Right lobe of liver (tissue), 6 donors: ENCODE measurements at regions not wholly inside any gene's neighbourhood (a gene's known extent, or its start where the extent isn't known, plus 50 kb on each side); places are given as distances from the start of the nearest gene placed in this dataset.

ENCODE experiments used
- ATAC-seq, 4 donors: fragments of 200-7000 bp; cut with Tn5 transposase; one replicate each; pipeline ENCODE4 v1.9.1; 2020; ENCODE audit warnings: mild to moderate bottlenecking in 4 of 4, moderate library complexity in 4 of 4
- DNase-seq, 3 donors: peaks; one replicate each; pipeline ENCODE4 v3.0.0-alpha.2; 2020
- H3K27ac ChIP-seq, 3 donors: fragments of 200-600 bp; one replicate each; pipeline ENCODE4 v1.8.0; 2022
- H3K27me3 ChIP-seq, 2 donors: fragments of 200-600 bp; one replicate each; pipeline ENCODE4 v1.8.0; 2022
- H3K36me3 ChIP-seq, 4 donors: fragments of 200-600 bp; sonication (generic) in 1 of 4; one replicate each; pipeline versions ENCODE4 v1.5.1 to v1.8.0; 2017 to 2022; ENCODE audit warnings: control low read depth in 1 of 4
- H3K4me1 ChIP-seq, 4 donors: fragments of 200-600 bp; sonication (generic) in 1 of 4; one replicate each; pipeline versions ENCODE4 v1.5.1 to v1.8.0; 2017 to 2022; ENCODE audit warnings: control low read depth in 1 of 4
- H3K4me3 ChIP-seq, 3 donors: fragments of 200-600 bp; one replicate each; pipeline ENCODE4 v1.8.0; 2022
- H3K9me3 ChIP-seq, 4 donors: fragments of 200-600 bp; sonication (generic) in 1 of 4; one replicate each; pipeline versions ENCODE4 v1.5.1 to v1.8.0; 2017 to 2022; ENCODE audit warnings: control low read depth in 1 of 4
- CTCF ChIP-seq, 4 donors: fragments of 200-600 bp in 3 of 4; fragments of 450-650 bp in 1 of 4; IDR thresholded peaks; one replicate each; pipeline versions ENCODE4 v1.5.1 to v1.8.0; 2016 to 2022; ENCODE audit warnings: antibody characterized with exemption in 4 of 4, mild to moderate bottlenecking in 2 of 4
- POLR2A ChIP-seq: fragments of 450-650 bp; IDR thresholded peaks from one replicate; pipeline ENCODE4 v1.6.1; 2017; ENCODE audit warnings: antibody characterized with exemption, mild to moderate bottlenecking
- WGBS: methylation state at CpG from one replicate; pipeline ENCODE4 v1.1.6; 2018; ENCODE audit warnings: low coverage, low lambda C conversion rate; ENCODE audit not compliant: insufficient coverage; ENCODE audit errors: missing lambda C conversion rate; 5-methylcytosine and 5-hydroxymethylcytosine counted together
- intact Hi-C, 2 donors: fragments of 100-400 bp; cut with DNase I; formaldehyde crosslinking; loops; one replicate each; pipeline versions ENCODE4 v1.11.2 to v1.14.1; 2022
- donor health status: DM: no; HTN: yes; CAD: no.
- donor health status: DM: no; HTN: no; CAD: no.
- donor health status: DM: no; HTN: no; CAD: no.
- donor health status: DM: no; HTN: yes; CAD: no.
- donor health status: DM: no; HTN: yes; CAD: no.

- WGBS, result 53% methylated on average over 3 of the region's 3 CpGs
- no peaks in the 10 kb centered on the region for H3K4me1 ChIP-seq
- no peaks in the 10 kb centered on the region for H3K9me3 ChIP-seq
- no peak overlapping the region for H3K27ac ChIP-seq
- intact Hi-C loops, result no loop called here
- H3K36me3 ChIP-seq, result no peaks in the 10 kb centered on the region
- TF ChIP-seq POLR2A, result no peak
- TF ChIP-seq CTCF (IDR thresholded peaks at IDR 0.05), result no peak
- no peaks in the 10 kb centered on the region for H3K27me3 ChIP-seq
- H3K4me3 ChIP-seq, result no peak overlapping the region
- no peak for DNase-seq
- no peak for ATAC-seq
Measured at GRCh38 chr2:7835151-7835550, 846.7 kb upstream of the ID2 start.

GRCh38 chr2:7835693-7836680 is 845.9 kb upstream of the ID2 start:
- no peaks in the 10 kb centered on the region for H3K4me1 ChIP-seq
- H3K27ac ChIP-seq, result no peak overlapping the region
- WGBS, result 47% methylated on average over 10 of the region's 12 CpGs
- H3K27me3 ChIP-seq, result no peaks in the 10 kb centered on the region
- no peaks in the 10 kb centered on the region for H3K36me3 ChIP-seq
- TF ChIP-seq POLR2A, result no peak
- TF ChIP-seq CTCF (IDR thresholded peaks at IDR 0.05), result no peak
- H3K9me3 ChIP-seq, result no peaks in the 10 kb centered on the region
- peak in 1 of 4 donors; percentile 24 for ATAC-seq
- no peak for DNase-seq
- H3K4me3 ChIP-seq, result no peak overlapping the region
- intact Hi-C loops, result no loop called here

- DNase-seq (no peak), ATAC-seq (no peak)
- Histone ChIP-seq H3K27ac (no peak overlapping the region), H3K4me3 (no peak overlapping the region), H3K4me1 (no peaks in the 10 kb centered on the region), H3K9me3 (no peaks in the 10 kb centered on the region), H3K27me3 (no peaks in the 10 kb centered on the region), H3K36me3 (no peaks in the 10 kb centered on the region)
- WGBS, result 42% methylated on average over 2 of the region's 2 CpGs
- TF ChIP-seq POLR2A (no peak), CTCF (IDR thresholded peaks at IDR 0.05) (no peak)
- intact Hi-C loops, result no loop called here
Measured at GRCh38 chr2:7837237-7837760, 844.6 kb upstream of the ID2 start.

- Histone ChIP-seq H3K9me3 (no peaks in the 10 kb centered on the region), H3K27ac (no peak overlapping the region), H3K4me3 (no peak overlapping the region), H3K4me1 (no peaks in the 10 kb centered on the region), H3K27me3 (no peaks in the 10 kb centered on the region), H3K36me3 (no peaks in the 10 kb centered on the region)
- ATAC-seq, result no peak
- 75% methylated on average over 4 of the region's 4 CpGs for WGBS
- intact Hi-C loops, result no loop called here
- TF ChIP-seq CTCF (IDR thresholded peaks at IDR 0.05) (no peak), POLR2A (no peak)
- DNase-seq, result no peak
Measured at GRCh38 chr2:7838669-7839068, 843.2 kb upstream of the ID2 start.
